ENCODE measurements at regions not wholly inside any gene's neighbourhood (a gene's known extent, or its start where the extent isn't known, plus 50 kb on each side); places are given as distances from the start of the nearest gene placed in this dataset.

DNA sequence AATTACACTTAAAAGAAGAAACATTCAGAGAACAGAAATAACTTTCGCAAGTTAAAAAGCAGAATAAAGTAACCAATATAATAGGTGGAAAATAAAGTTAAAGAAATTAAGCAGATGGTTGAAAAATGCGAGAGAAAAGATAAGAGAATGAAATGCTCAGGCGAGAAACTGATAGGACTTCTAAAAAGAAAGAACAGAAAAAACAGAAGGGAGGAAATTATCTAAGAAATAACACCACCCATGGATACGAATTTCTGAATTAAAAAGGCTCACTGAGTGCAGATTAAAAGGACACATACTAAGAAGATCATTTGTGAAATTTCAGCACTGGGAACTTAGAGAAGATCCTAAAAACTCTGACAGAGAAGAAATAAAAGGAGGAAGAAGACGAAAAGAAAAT, 92.0 kb downstream of the HLX start:
- no peaks in the 10 kb centered on the region for H3K27me3 ChIP-seq (ENCODE audit: control insufficient read depth, insufficient read depth, low read length)
- no peaks in the 10 kb centered on the region for H3K4me1 ChIP-seq (ENCODE audit: control insufficient read depth, insufficient read depth, low read length)
- H3K4me3 ChIP-seq (ENCODE audit: low read length): no peak overlapping the region
- Mint-ChIP-seq H3K9me3 (peaks cover 0 to 3% of the 10 kb centered on the region in 2 donors), H3K4me3 (no peak overlapping the region), H3K27me3 (ENCODE audit: low read depth in 2 of 2) (no peaks in the 10 kb centered on the region), H3K27ac (no peak overlapping the region), H3K36me3 (no peaks in the 10 kb centered on the region), H3K4me1 (no peaks in the 10 kb centered on the region)
- intact Hi-C loops (cut with micrococcal nuclease): no loop called here
- H3K9me3 ChIP-seq (ENCODE audit: control insufficient read depth, insufficient read depth, low read length): no peaks in the 10 kb centered on the region
- no peak for DNase-seq
- ATAC-seq: no peak
- no peaks in the 10 kb centered on the region for H3K36me3 ChIP-seq (ENCODE audit: control insufficient read depth, insufficient read depth, low read length)
- TF ChIP-seq, protein P1, sequence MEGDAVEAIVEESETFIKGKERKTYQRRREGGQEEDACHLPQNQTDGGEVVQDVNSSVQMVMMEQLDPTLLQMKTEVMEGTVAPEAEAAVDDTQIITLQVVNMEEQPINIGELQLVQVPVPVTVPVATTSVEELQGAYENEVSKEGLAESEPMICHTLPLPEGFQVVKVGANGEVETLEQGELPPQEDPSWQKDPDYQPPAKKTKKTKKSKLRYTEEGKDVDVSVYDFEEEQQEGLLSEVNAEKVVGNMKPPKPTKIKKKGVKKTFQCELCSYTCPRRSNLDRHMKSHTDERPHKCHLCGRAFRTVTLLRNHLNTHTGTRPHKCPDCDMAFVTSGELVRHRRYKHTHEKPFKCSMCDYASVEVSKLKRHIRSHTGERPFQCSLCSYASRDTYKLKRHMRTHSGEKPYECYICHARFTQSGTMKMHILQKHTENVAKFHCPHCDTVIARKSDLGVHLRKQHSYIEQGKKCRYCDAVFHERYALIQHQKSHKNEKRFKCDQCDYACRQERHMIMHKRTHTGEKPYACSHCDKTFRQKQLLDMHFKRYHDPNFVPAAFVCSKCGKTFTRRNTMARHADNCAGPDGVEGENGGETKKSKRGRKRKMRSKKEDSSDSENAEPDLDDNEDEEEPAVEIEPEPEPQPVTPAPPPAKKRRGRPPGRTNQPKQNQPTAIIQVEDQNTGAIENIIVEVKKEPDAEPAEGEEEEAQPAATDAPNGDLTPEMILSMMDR (IDR thresholded peaks at IDR 0.05): no peak
- no peak overlapping the region for H3K27ac ChIP-seq (ENCODE audit: low read length)
- 89% methylated on average over 3 of the region's 5 CpGs for WGBS (ENCODE audit: insufficient coverage)

DNA sequence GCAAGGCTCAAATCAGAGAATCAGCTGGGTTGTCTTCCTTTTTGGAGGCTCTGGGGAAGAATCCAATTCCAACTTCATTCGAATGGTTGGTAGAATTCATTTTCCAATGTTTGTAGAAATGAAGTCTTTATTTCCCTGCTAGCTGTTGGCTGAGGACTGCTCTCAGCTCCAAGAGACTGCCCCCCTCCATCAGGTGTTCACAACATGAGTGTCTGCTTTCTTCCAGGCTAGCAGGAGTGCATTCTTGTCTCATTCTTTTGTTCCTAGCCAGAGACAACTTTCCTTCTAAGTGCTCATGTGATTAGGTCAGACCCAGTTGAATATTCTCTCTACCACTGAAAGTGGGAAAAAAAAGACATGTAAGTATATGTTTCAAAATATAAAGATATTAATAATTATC, 95.2 kb downstream of the HLX start:
- no peak overlapping the region for H3K4me3 Mint-ChIP-seq
- Histone ChIP-seq H3K36me3 (ENCODE audit: control insufficient read depth, insufficient read depth, low read length) (no peaks in the 10 kb centered on the region), H3K4me3 (ENCODE audit: low read length) (no peak overlapping the region), H3K27me3 (ENCODE audit: control insufficient read depth, insufficient read depth, low read length) (no peaks in the 10 kb centered on the region), H3K4me1 (ENCODE audit: control insufficient read depth, insufficient read depth, low read length) (no peaks in the 10 kb centered on the region), H3K9me3 (ENCODE audit: control insufficient read depth, insufficient read depth, low read length) (no peaks in the 10 kb centered on the region), H3K27ac (ENCODE audit: low read length) (no peak overlapping the region)
- no peaks in the 10 kb centered on the region for H3K27me3 Mint-ChIP-seq (ENCODE audit: low read depth in 2 of 2)
- no CpG with 5 or more reads among the region's 1 CpG for WGBS (ENCODE audit: insufficient coverage)
- no peaks in the 10 kb centered on the region for H3K36me3 Mint-ChIP-seq
- peaks cover 0 to 5% of the 10 kb centered on the region in 2 donors for H3K9me3 Mint-ChIP-seq
- DNase-seq (no peak), ATAC-seq (no peak)
- no peaks in the 10 kb centered on the region for H3K4me1 Mint-ChIP-seq
- intact Hi-C loops (cut with micrococcal nuclease): no loop called here
- TF ChIP-seq, protein P1 (IDR thresholded peaks at IDR 0.05): no peak
- H3K27ac Mint-ChIP-seq: no peak overlapping the region

GRCh38 chr1:220976390-220976789, 97.1 kb downstream of the HLX start:
- no peaks in the 10 kb centered on the region for H3K36me3 ChIP-seq (ENCODE audit: control insufficient read depth, insufficient read depth, low read length)
- no peak overlapping the region for H3K27ac ChIP-seq (ENCODE audit: low read length)
- Mint-ChIP-seq H3K4me1 (no peaks in the 10 kb centered on the region), H3K27me3 (ENCODE audit: low read depth in 2 of 2) (no peaks in the 10 kb centered on the region), H3K4me3 (no peak overlapping the region), H3K27ac (no peak overlapping the region), H3K36me3 (no peaks in the 10 kb centered on the region), H3K9me3 (peaks cover 0 to 5% of the 10 kb centered on the region in 2 donors)
- intact Hi-C loops (cut with micrococcal nuclease): no loop called here
- H3K9me3 ChIP-seq (ENCODE audit: control insufficient read depth, insufficient read depth, low read length): no peaks in the 10 kb centered on the region
- DNase-seq: no peak
- H3K4me3 ChIP-seq (ENCODE audit: low read length): no peak overlapping the region
- no peak for ATAC-seq
- H3K27me3 ChIP-seq (ENCODE audit: control insufficient read depth, insufficient read depth, low read length): no peaks in the 10 kb centered on the region
- TF ChIP-seq, protein P1 (IDR thresholded peaks at IDR 0.05): no peak
- 21% methylated on average over 2 of the region's 3 CpGs for WGBS (ENCODE audit: insufficient coverage)
- no peaks in the 10 kb centered on the region for H3K4me1 ChIP-seq (ENCODE audit: control insufficient read depth, insufficient read depth, low read length)

GRCh38 chr1:220979371-220979770, 100.1 kb downstream of the HLX start:
- DNase-seq (no peak), ATAC-seq (no peak)
- no peaks in the 10 kb centered on the region for H3K36me3 Mint-ChIP-seq
- Histone ChIP-seq H3K4me3 (ENCODE audit: low read length) (no peak overlapping the region), H3K4me1 (ENCODE audit: control insufficient read depth, insufficient read depth, low read length) (no peaks in the 10 kb centered on the region), H3K27ac (ENCODE audit: low read length) (no peak overlapping the region), H3K36me3 (ENCODE audit: control insufficient read depth, insufficient read depth, low read length) (no peaks in the 10 kb centered on the region), H3K27me3 (ENCODE audit: control insufficient read depth, insufficient read depth, low read length) (no peaks in the 10 kb centered on the region), H3K9me3 (ENCODE audit: control insufficient read depth, insufficient read depth, low read length) (no peaks in the 10 kb centered on the region)
- 72% methylated on average over 3 of the region's 3 CpGs for WGBS (ENCODE audit: insufficient coverage)
- H3K9me3 Mint-ChIP-seq: peaks cover 0 to 2% of the 10 kb centered on the region in 2 donors
- intact Hi-C loops (cut with micrococcal nuclease): no loop called here
- TF ChIP-seq, protein P1 (IDR thresholded peaks at IDR 0.05): no peak
- no peaks in the 10 kb centered on the region for H3K27me3 Mint-ChIP-seq (ENCODE audit: low read depth in 2 of 2)
- H3K4me3 Mint-ChIP-seq: no peak overlapping the region
- H3K4me1 Mint-ChIP-seq: no peaks in the 10 kb centered on the region
- no peak overlapping the region for H3K27ac Mint-ChIP-seq

Data from natural killer cell (primary cell).